Neural cell (in vitro differentiated cells): ENCODE measurements at regions not wholly inside any gene's neighbourhood (a gene's known extent, or its start where the extent isn't known, plus 50 kb on each side); places are given as distances from the start of the nearest gene placed in this dataset.

Experiments
- EP300 ChIP-seq: fragments of 450-650 bp; conservative IDR thresholded peaks from 2 replicates; pipeline ENCODE4 v1.6.1; 2014; ENCODE audit warnings: antibody characterized with exemption, mild to moderate bottlenecking, moderate library complexity; ENCODE audit not compliant: poor library complexity, severe bottlenecking
- EZH2 ChIP-seq: fragments of 200-600, 300-800 bp; shearing (Covaris generic), sonication (generic); IDR thresholded peaks from 2 replicates; pipeline ENCODE4 v1.6.1; 2014; ENCODE audit warnings: antibody characterized with exemption, low read length, borderline replicate concordance, mild to moderate bottlenecking; ENCODE audit not compliant: insufficient read depth, poor library complexity, severe bottlenecking
- MXI1 ChIP-seq: fragments of 450-650 bp; conservative IDR thresholded peaks from 2 replicates; pipeline ENCODE4 v1.6.1; 2014; ENCODE audit warnings: antibody characterized with exemption, mild to moderate bottlenecking; ENCODE audit not compliant: poor library complexity, severe bottlenecking
- POLR2AphosphoS5 ChIP-seq: IDR thresholded peaks from 2 replicates; pipeline ENCODE4 v1.6.1; 2012
- RAD21 ChIP-seq: fragments of 450-650 bp; conservative IDR thresholded peaks from 2 replicates; pipeline ENCODE4 v1.6.1; 2014; ENCODE audit warnings: antibody characterized with exemption, mild to moderate bottlenecking, moderate library complexity
- SMC3 ChIP-seq: fragments of 450-650 bp; conservative IDR thresholded peaks from 2 replicates; pipeline ENCODE4 v1.6.1; 2014; ENCODE audit warnings: antibody characterized with exemption, mild to moderate bottlenecking, moderate library complexity; ENCODE audit not compliant: poor library complexity
- TAF1 ChIP-seq: IDR thresholded peaks from 2 replicates; pipeline ENCODE4 v1.6.1; 2012; ENCODE audit warnings: low read depth
- TF ChIP-seq, protein P1 (sequence below): fragments of 450-650 bp; IDR thresholded peaks from 2 replicates; pipeline ENCODE4 v1.5.1; 2014; ENCODE audit warnings: antibody characterized with exemption, mild to moderate bottlenecking, moderate library complexity; ENCODE audit not compliant: poor library complexity, severe bottlenecking
- TF ChIP-seq, protein P2 (sequence below): IDR thresholded peaks from 2 replicates; pipeline ENCODE4 v1.6.1; 2012; ENCODE audit warnings: borderline replicate concordance

DNA sequence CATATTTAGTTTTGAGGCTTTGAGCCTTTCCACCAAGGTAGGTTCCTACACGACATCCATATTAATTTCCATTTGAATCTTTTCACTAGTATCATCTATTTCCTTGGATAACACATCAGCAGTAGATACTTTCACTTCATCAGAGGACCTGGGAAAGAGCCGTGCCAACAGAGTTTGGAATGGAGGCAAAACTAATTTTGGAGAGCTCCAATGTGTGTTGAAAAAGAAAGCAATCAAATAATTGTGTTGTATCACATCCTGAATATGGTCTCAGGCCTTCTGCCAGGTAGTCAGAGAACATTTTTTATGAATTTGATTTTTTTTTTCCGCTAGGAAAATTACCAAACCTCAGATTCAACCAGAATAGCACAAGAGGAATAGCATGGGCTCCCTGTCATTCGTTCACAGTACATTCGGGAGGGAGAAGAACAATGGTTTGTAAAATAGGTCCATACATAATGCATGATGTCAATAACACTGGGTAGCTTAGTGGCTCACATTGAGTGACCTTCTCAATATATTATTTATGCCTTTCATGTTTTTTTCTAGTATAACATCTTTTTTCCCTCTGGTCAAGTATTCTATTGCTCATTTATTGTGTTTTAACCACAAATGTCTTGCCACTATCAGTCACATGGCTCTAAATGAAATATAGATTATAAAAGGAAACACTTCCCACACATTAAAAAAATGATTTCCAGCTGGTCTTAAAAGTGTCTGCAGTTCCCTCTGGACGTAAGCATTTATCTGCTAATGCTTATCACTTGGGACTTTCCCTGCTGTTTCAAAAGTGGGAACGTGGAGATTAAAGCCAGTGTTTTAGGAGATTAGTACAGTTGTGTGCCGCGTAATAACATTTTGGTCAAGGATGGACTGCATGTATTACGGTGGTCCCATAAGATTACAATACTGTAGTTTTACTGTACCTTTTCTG lies 68.6 kb upstream of the RAPH1 start:
- TF ChIP-seq, protein P1, sequence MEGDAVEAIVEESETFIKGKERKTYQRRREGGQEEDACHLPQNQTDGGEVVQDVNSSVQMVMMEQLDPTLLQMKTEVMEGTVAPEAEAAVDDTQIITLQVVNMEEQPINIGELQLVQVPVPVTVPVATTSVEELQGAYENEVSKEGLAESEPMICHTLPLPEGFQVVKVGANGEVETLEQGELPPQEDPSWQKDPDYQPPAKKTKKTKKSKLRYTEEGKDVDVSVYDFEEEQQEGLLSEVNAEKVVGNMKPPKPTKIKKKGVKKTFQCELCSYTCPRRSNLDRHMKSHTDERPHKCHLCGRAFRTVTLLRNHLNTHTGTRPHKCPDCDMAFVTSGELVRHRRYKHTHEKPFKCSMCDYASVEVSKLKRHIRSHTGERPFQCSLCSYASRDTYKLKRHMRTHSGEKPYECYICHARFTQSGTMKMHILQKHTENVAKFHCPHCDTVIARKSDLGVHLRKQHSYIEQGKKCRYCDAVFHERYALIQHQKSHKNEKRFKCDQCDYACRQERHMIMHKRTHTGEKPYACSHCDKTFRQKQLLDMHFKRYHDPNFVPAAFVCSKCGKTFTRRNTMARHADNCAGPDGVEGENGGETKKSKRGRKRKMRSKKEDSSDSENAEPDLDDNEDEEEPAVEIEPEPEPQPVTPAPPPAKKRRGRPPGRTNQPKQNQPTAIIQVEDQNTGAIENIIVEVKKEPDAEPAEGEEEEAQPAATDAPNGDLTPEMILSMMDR = no peak
- TF ChIP-seq EZH2 = no peak
- TF ChIP-seq, protein P2, sequence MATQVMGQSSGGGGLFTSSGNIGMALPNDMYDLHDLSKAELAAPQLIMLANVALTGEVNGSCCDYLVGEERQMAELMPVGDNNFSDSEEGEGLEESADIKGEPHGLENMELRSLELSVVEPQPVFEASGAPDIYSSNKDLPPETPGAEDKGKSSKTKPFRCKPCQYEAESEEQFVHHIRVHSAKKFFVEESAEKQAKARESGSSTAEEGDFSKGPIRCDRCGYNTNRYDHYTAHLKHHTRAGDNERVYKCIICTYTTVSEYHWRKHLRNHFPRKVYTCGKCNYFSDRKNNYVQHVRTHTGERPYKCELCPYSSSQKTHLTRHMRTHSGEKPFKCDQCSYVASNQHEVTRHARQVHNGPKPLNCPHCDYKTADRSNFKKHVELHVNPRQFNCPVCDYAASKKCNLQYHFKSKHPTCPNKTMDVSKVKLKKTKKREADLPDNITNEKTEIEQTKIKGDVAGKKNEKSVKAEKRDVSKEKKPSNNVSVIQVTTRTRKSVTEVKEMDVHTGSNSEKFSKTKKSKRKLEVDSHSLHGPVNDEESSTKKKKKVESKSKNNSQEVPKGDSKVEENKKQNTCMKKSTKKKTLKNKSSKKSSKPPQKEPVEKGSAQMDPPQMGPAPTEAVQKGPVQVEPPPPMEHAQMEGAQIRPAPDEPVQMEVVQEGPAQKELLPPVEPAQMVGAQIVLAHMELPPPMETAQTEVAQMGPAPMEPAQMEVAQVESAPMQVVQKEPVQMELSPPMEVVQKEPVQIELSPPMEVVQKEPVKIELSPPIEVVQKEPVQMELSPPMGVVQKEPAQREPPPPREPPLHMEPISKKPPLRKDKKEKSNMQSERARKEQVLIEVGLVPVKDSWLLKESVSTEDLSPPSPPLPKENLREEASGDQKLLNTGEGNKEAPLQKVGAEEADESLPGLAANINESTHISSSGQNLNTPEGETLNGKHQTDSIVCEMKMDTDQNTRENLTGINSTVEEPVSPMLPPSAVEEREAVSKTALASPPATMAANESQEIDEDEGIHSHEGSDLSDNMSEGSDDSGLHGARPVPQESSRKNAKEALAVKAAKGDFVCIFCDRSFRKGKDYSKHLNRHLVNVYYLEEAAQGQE = no peak
- no peak for TF ChIP-seq POLR2AphosphoS5
- TF ChIP-seq MXI1 = no peak
- TF ChIP-seq EP300 = no peak
- TF ChIP-seq TAF1 = no peak
- no peak for TF ChIP-seq RAD21
- no peak for TF ChIP-seq SMC3
